OCI-LY1 (cell line): ENCODE measurements at regions not wholly inside any gene's neighbourhood (a gene's known extent, or its start where the extent isn't known, plus 50 kb on each side); places are given as distances from the start of the nearest gene placed in this dataset.

Experiments used
- H2AFZ ChIP-seq: fragments of 200-600 bp; sonication (generic), shearing (Covaris generic); 2 replicates; pipeline ENCODE4 v1.6.0; 2014; ENCODE audit warnings: antibody characterized with exemption, mild to moderate bottlenecking, low read length
- H3F3A ChIP-seq: fragments of 200-600 bp; sonication (generic), shearing (Covaris generic); 2 replicates; pipeline ENCODE4 v1.6.0; 2014; ENCODE audit warnings: mild to moderate bottlenecking, antibody characterized with exemption, low read length, moderate library complexity; ENCODE audit not compliant: insufficient read depth
- H3K27ac ChIP-seq: fragments of 200-600 bp; sonication (generic); 2 replicates; pipeline ENCODE4 v1.5.1; 2014; ENCODE audit warnings: low read length, mixed run types, mild to moderate bottlenecking, low read depth; ENCODE audit not compliant: poor library complexity, severe bottlenecking
- H3K27me3 ChIP-seq: fragments of 200-600 bp; sonication (generic); 2 replicates; pipeline ENCODE4 v1.6.0; 2014; ENCODE audit warnings: antibody characterized with exemption, mild to moderate bottlenecking, low read length, moderate library complexity; ENCODE audit not compliant: insufficient read depth
- H3K36me3 ChIP-seq: fragments of 200-600 bp; sonication (generic); 2 replicates; pipeline ENCODE4 v1.6.1; 2014; ENCODE audit warnings: mild to moderate bottlenecking, antibody characterized with exemption, low read length, moderate library complexity, mixed read lengths; ENCODE audit not compliant: insufficient read depth
- H3K4me1 ChIP-seq: fragments of 200-600 bp; sonication (generic); 2 replicates; pipeline ENCODE4 v1.5.1; 2014; ENCODE audit warnings: mild to moderate bottlenecking, low read length, moderate library complexity; ENCODE audit not compliant: insufficient read depth, severe bottlenecking
- H3K4me2 ChIP-seq: fragments of 200-600 bp; sonication (generic), shearing (Covaris generic); 2 replicates; pipeline ENCODE4 v1.6.1; 2014; ENCODE audit warnings: low read length
- H3K4me3 ChIP-seq: fragments of 200-600 bp; sonication (generic); 2 replicates; pipeline ENCODE4 v1.5.1; 2014; ENCODE audit warnings: low read length, low read depth, mild to moderate bottlenecking, mixed read lengths; ENCODE audit not compliant: poor library complexity, severe bottlenecking
- H3K79me2 ChIP-seq: fragments of 200-600 bp; shearing (Covaris generic); 2 replicates; pipeline ENCODE4 v1.6.1; 2016; ENCODE audit warnings: mixed run types, low read length, mixed read lengths; ENCODE audit not compliant: insufficient read depth
- H3K9ac ChIP-seq: fragments of 200-600 bp; sonication (generic), shearing (Covaris generic); 2 replicates; pipeline ENCODE4 v1.6.1; 2014; ENCODE audit warnings: mild to moderate bottlenecking, low read length, mixed read lengths
- H3K9me2 ChIP-seq: fragments of 200-600 bp; sonication (generic), shearing (Covaris generic); 2 replicates; pipeline ENCODE4 v1.6.1; 2014; ENCODE audit warnings: low read depth, mild to moderate bottlenecking, low read length, mixed read lengths
- H3K9me3 ChIP-seq: fragments of 200-600 bp; shearing (Covaris generic); 2 replicates; pipeline ENCODE4 v1.6.1; 2014; ENCODE audit warnings: low read length, mixed read lengths
- H4K20me1 ChIP-seq: fragments of 200-600 bp; sonication (generic), shearing (Covaris generic); 2 replicates; pipeline ENCODE4 v1.6.0; 2016; ENCODE audit warnings: mild to moderate bottlenecking, low read length; ENCODE audit not compliant: insufficient read depth
- CTCF ChIP-seq: fragments of 200-600 bp; sonication (generic), shearing (Covaris generic); IDR thresholded peaks from 2 replicates; pipeline ENCODE4 v1.5.1; 2017; ENCODE audit warnings: mild to moderate bottlenecking, antibody characterized with exemption, low read length, moderate library complexity, mixed read lengths
- EZH2 ChIP-seq: fragments of 200-600 bp; sonication (generic), shearing (Covaris generic); IDR thresholded peaks from 2 replicates; pipeline ENCODE4 v1.8.0; 2017; ENCODE audit warnings: borderline replicate concordance, mixed run types, mild to moderate bottlenecking, antibody characterized with exemption, low read length, moderate library complexity, mixed read lengths

- Histone ChIP-seq H3K4me2 (no peak overlapping the region), H3K9ac (no peak overlapping the region), H3K9me3 (no peaks in the 10 kb centered on the region), H3K9me2 (no peaks in the 10 kb centered on the region), H3K4me3 (no peak overlapping the region), H4K20me1 (no peaks in the 10 kb centered on the region), H3K27ac (no peak overlapping the region), H2AFZ (no peak overlapping the region), H3K4me1 (no peaks in the 10 kb centered on the region), H3K79me2 (no peaks in the 10 kb centered on the region), H3F3A (no peaks in the 10 kb centered on the region), H3K27me3 (no peaks in the 10 kb centered on the region), H3K36me3 (no peaks in the 10 kb centered on the region)
- no peak for TF ChIP-seq CTCF
- TF ChIP-seq EZH2 = no peak
Observed at GRCh38 chr12:111067498-111067897, 147.1 kb upstream of the MYL2 start.

GRCh38 chr12:111066744-111067437 is 146.5 kb upstream of the MYL2 start:
- no peak overlapping the region for H3K9ac ChIP-seq
- no peak overlapping the region for H2AFZ ChIP-seq
- TF ChIP-seq EZH2 = no peak
- no peak for TF ChIP-seq CTCF
- H3K9me3 ChIP-seq = no peaks in the 10 kb centered on the region
- H3K27ac ChIP-seq = no peak overlapping the region
- H3K36me3 ChIP-seq = no peaks in the 10 kb centered on the region
- H3K9me2 ChIP-seq = no peaks in the 10 kb centered on the region
- H3K27me3 ChIP-seq = no peaks in the 10 kb centered on the region
- no peaks in the 10 kb centered on the region for H4K20me1 ChIP-seq
- H3K4me3 ChIP-seq = no peak overlapping the region
- no peak overlapping the region for H3K4me2 ChIP-seq
- H3K79me2 ChIP-seq = no peaks in the 10 kb centered on the region
- H3F3A ChIP-seq = no peaks in the 10 kb centered on the region
- no peaks in the 10 kb centered on the region for H3K4me1 ChIP-seq

- no peaks in the 10 kb centered on the region for H3K27me3 ChIP-seq
- H4K20me1 ChIP-seq = no peaks in the 10 kb centered on the region
- H3K27ac ChIP-seq = no peak overlapping the region
- no peak overlapping the region for H3K4me3 ChIP-seq
- H3K4me1 ChIP-seq = no peaks in the 10 kb centered on the region
- no peaks in the 10 kb centered on the region for H3K79me2 ChIP-seq
- no peak overlapping the region for H3K9ac ChIP-seq
- no peaks in the 10 kb centered on the region for H3K36me3 ChIP-seq
- H3K4me2 ChIP-seq = no peak overlapping the region
- H3F3A ChIP-seq = no peaks in the 10 kb centered on the region
- H3K9me2 ChIP-seq = no peaks in the 10 kb centered on the region
- no peak overlapping the region for H2AFZ ChIP-seq
- no peaks in the 10 kb centered on the region for H3K9me3 ChIP-seq
- TF ChIP-seq EZH2 (no peak), CTCF (no peak)
Observed at GRCh38 chr12:111064982-111065381, 144.6 kb upstream of the MYL2 start.
